Karpas-422 (cell line): ENCODE measurements at regions not wholly inside any gene's neighbourhood (a gene's known extent, or its start where the extent isn't known, plus 50 kb on each side); places are given as distances from the start of the nearest gene placed in this dataset.

Experiments
- DNase-seq: peaks from one replicate; pipeline ENCODE4 v3.0.0-alpha.2; 2015
- H2AFZ ChIP-seq: fragments of 200-600 bp; sonication (generic); 2 replicates; pipeline ENCODE4 v1.6.1; 2014; ENCODE audit warnings: antibody characterized with exemption, low read length, mixed read lengths
- H3K27ac ChIP-seq: fragments of 200-600 bp; sonication (generic); 2 replicates; pipeline ENCODE4 v1.5.1; 2014; ENCODE audit warnings: mild to moderate bottlenecking, low read length, moderate library complexity
- H3K27me3 ChIP-seq: fragments of 200-600 bp; sonication (generic); 2 replicates; pipeline ENCODE4 v1.6.1; 2014; ENCODE audit warnings: low read length, mixed read lengths
- H3K36me3 ChIP-seq: fragments of 200-600 bp; sonication (generic); 2 replicates; pipeline ENCODE4 v1.6.1; 2014; ENCODE audit warnings: low read length, mixed read lengths; ENCODE audit not compliant: insufficient read depth
- H3K4me1 ChIP-seq: fragments of 200-600 bp; sonication (generic); 2 replicates; pipeline ENCODE4 v1.6.1; 2014; ENCODE audit warnings: mild to moderate bottlenecking, low read length, mixed read lengths
- H3K4me2 ChIP-seq: fragments of 200-600 bp; sonication (generic); 2 replicates; pipeline ENCODE4 v1.6.1; 2014; ENCODE audit warnings: low read length, low read depth, mild to moderate bottlenecking; ENCODE audit not compliant: poor library complexity, severe bottlenecking
- H3K4me3 ChIP-seq: fragments of 200-600 bp; sonication (generic); 2 replicates; pipeline ENCODE4 v1.5.1; 2014; ENCODE audit warnings: mild to moderate bottlenecking, antibody characterized with exemption, low read length, mixed read lengths
- H3K79me2 ChIP-seq: fragments of 200-600 bp; sonication (generic); 2 replicates; pipeline ENCODE4 v1.6.1; 2014; ENCODE audit warnings: mild to moderate bottlenecking, low read length, mixed read lengths
- H3K9ac ChIP-seq: fragments of 200-600 bp; sonication (generic); 2 replicates; pipeline ENCODE4 v1.6.0; 2014; ENCODE audit warnings: low read length
- H3K9me2 ChIP-seq: fragments of 200-600 bp; sonication (generic), shearing (Covaris generic); replicated peaks from 2 replicates; pipeline ENCODE4 v1.6.0; 2014; ENCODE audit warnings: mild to moderate bottlenecking, low read length, moderate library complexity; ENCODE audit not compliant: insufficient read depth
- H3K9me3 ChIP-seq: fragments of 300-700, 200-600 bp; sonication (generic); 2 replicates; pipeline ENCODE4 v1.6.1; 2014; ENCODE audit warnings: low read length, mixed read lengths
- H4K20me1 ChIP-seq: fragments of 200-600 bp; sonication (generic); 2 replicates; pipeline ENCODE4 v1.6.1; 2014; ENCODE audit warnings: mild to moderate bottlenecking, antibody characterized with exemption, low read length, low read depth; ENCODE audit not compliant: insufficient read depth

GRCh38 chr2:19686439-19686838 is 215.3 kb downstream of the TTC32 start:
- Histone ChIP-seq H3K4me1 (no peaks in the 10 kb centered on the region), H3K36me3 (no peaks in the 10 kb centered on the region), H3K4me3 (no peak overlapping the region), H3K9me2 (no peaks in the 10 kb centered on the region), H3K4me2 (no peak overlapping the region), H3K9ac (no peak overlapping the region), H3K27ac (no peak overlapping the region), H2AFZ (no peak overlapping the region), H3K9me3 (no peaks in the 10 kb centered on the region), H3K27me3 (no peaks in the 10 kb centered on the region), H3K79me2 (no peaks in the 10 kb centered on the region), H4K20me1 (no peaks in the 10 kb centered on the region)
- DNase-seq: no peak

DNA sequence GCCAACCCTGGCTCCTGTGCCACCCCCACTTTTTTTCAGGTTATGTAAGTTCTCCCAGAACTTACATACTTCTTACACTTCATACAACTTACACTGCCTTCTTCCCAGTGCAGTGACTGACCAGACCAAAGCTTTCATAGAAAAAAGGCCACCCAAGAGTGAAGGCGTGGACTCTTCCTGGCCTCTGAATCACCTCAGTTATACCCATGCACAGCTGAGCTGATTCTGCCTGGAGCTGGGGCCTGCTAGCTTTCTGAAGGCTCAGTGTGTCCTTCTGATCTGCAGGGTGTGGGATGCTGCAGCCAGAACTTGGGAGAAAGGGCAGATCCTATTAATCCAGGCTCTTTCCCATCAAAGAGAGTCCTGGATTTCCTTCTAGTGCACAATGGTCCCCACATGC is 216.1 kb downstream of the TTC32 start:
- no peaks in the 10 kb centered on the region for H3K36me3 ChIP-seq
- no peaks in the 10 kb centered on the region for H3K79me2 ChIP-seq
- no peak for DNase-seq
- H3K9me3 ChIP-seq: no peaks in the 10 kb centered on the region
- no peaks in the 10 kb centered on the region for H3K4me1 ChIP-seq
- no peaks in the 10 kb centered on the region for H4K20me1 ChIP-seq
- H3K9me2 ChIP-seq: no peaks in the 10 kb centered on the region
- no peak overlapping the region for H2AFZ ChIP-seq
- no peaks in the 10 kb centered on the region for H3K27me3 ChIP-seq
- no peak overlapping the region for H3K4me3 ChIP-seq
- H3K27ac ChIP-seq: no peak overlapping the region
- H3K9ac ChIP-seq: no peak overlapping the region
- no peak overlapping the region for H3K4me2 ChIP-seq

- H3K4me1 ChIP-seq: no peaks in the 10 kb centered on the region
- no peak overlapping the region for H2AFZ ChIP-seq
- no peaks in the 10 kb centered on the region for H3K36me3 ChIP-seq
- no peak for DNase-seq
- no peaks in the 10 kb centered on the region for H3K79me2 ChIP-seq
- no peaks in the 10 kb centered on the region for H4K20me1 ChIP-seq
- no peak overlapping the region for H3K27ac ChIP-seq
- no peaks in the 10 kb centered on the region for H3K9me2 ChIP-seq
- H3K4me3 ChIP-seq: no peak overlapping the region
- no peak overlapping the region for H3K4me2 ChIP-seq
- H3K9ac ChIP-seq: no peak overlapping the region
- H3K9me3 ChIP-seq: no peaks in the 10 kb centered on the region
- H3K27me3 ChIP-seq: no peaks in the 10 kb centered on the region
Observed at GRCh38 chr2:19684516-19684915, 217.3 kb downstream of the TTC32 start.

DNA sequence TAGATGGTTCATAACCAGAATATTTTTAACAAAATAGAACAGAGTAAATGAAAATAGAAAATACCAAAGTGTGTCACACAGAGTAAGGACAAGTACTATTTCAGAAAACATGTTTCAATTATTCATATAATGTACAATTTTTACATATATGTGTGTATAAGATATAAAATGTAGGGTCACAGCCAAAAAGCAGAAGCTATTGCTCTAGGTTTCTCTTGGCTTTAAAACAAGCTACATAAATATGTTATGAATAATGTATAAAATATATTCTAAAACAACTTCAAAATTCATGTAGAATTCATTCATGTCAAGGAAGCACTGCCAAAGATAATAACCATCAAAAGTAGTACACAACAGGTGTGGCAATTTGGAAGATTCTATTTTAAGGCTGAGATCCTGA is 218.2 kb downstream of the TTC32 start:
- no peaks in the 10 kb centered on the region for H3K27me3 ChIP-seq
- no peak overlapping the region for H2AFZ ChIP-seq
- no peak overlapping the region for H3K27ac ChIP-seq
- H3K9ac ChIP-seq: no peak overlapping the region
- no peaks in the 10 kb centered on the region for H3K36me3 ChIP-seq
- no peaks in the 10 kb centered on the region for H3K4me1 ChIP-seq
- no peaks in the 10 kb centered on the region for H3K79me2 ChIP-seq
- no peak overlapping the region for H3K4me3 ChIP-seq
- no peaks in the 10 kb centered on the region for H3K9me3 ChIP-seq
- DNase-seq: no peak
- no peak overlapping the region for H3K4me2 ChIP-seq
- H4K20me1 ChIP-seq: no peaks in the 10 kb centered on the region
- H3K9me2 ChIP-seq: no peaks in the 10 kb centered on the region

GRCh38 chr2:19682493-19682892 is 219.3 kb downstream of the TTC32 start:
- H3K79me2 ChIP-seq: no peaks in the 10 kb centered on the region
- no peak overlapping the region for H2AFZ ChIP-seq
- H3K27ac ChIP-seq: no peak overlapping the region
- H3K4me3 ChIP-seq: no peak overlapping the region
- no peaks in the 10 kb centered on the region for H3K27me3 ChIP-seq
- no peaks in the 10 kb centered on the region for H3K36me3 ChIP-seq
- H3K4me1 ChIP-seq: no peaks in the 10 kb centered on the region
- H3K9me3 ChIP-seq: no peaks in the 10 kb centered on the region
- no peak overlapping the region for H3K4me2 ChIP-seq
- no peak overlapping the region for H3K9ac ChIP-seq
- no peaks in the 10 kb centered on the region for H4K20me1 ChIP-seq
- no peaks in the 10 kb centered on the region for H3K9me2 ChIP-seq
- DNase-seq: no peak

GRCh38 chr2:19677825-19678518 is 223.8 kb downstream of the TTC32 start:
- no peak overlapping the region for H2AFZ ChIP-seq
- no peak overlapping the region for H3K4me3 ChIP-seq
- H3K27me3 ChIP-seq: no peaks in the 10 kb centered on the region
- H3K4me1 ChIP-seq: no peaks in the 10 kb centered on the region
- no peaks in the 10 kb centered on the region for H4K20me1 ChIP-seq
- no peak overlapping the region for H3K9ac ChIP-seq
- no peaks in the 10 kb centered on the region for H3K36me3 ChIP-seq
- no peak overlapping the region for H3K4me2 ChIP-seq
- no peak for DNase-seq
- no peak overlapping the region for H3K27ac ChIP-seq
- no peaks in the 10 kb centered on the region for H3K79me2 ChIP-seq
- no peaks in the 10 kb centered on the region for H3K9me2 ChIP-seq
- no peaks in the 10 kb centered on the region for H3K9me3 ChIP-seq

DNA sequence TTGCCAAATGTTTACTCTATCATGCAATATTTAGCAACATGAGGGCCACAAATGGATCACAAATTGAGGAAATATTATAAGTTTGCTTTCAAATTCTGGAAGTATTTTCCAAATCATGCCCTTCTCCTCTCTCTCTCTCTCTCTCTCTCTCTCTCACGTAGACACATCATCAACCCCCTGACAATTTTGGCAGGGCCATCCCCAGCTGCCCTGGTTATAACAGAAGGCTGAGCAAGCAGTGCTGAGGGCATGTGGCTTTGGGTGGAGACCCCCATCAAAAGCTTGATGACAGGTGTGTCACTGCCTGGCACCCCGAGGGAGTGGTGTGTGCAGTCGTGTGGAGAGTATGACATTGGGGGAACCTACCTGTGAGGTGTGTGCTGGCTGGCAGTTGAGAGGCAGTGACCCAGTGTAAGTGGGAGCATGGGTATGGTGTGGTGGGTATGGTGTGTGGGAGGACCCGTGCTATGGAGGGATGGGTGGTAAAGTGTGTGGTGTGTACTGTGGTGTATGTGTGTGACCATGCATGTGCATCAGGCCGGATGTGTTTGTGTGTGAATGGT is 224.5 kb downstream of the TTC32 start:
- no peak overlapping the region for H3K9ac ChIP-seq
- H3K4me1 ChIP-seq: no peaks in the 10 kb centered on the region
- H2AFZ ChIP-seq: no peak overlapping the region
- no peak overlapping the region for H3K27ac ChIP-seq
- no peaks in the 10 kb centered on the region for H3K27me3 ChIP-seq
- H3K79me2 ChIP-seq: no peaks in the 10 kb centered on the region
- H3K36me3 ChIP-seq: no peaks in the 10 kb centered on the region
- H3K4me2 ChIP-seq: no peak overlapping the region
- no peak for DNase-seq
- H3K4me3 ChIP-seq: no peak overlapping the region
- H4K20me1 ChIP-seq: no peaks in the 10 kb centered on the region
- no peaks in the 10 kb centered on the region for H3K9me2 ChIP-seq
- H3K9me3 ChIP-seq: no peaks in the 10 kb centered on the region

GRCh38 chr2:19676770-19677169 is 225.0 kb downstream of the TTC32 start:
- Histone ChIP-seq H3K9me2 (no peaks in the 10 kb centered on the region), H3K79me2 (no peaks in the 10 kb centered on the region), H3K4me3 (no peak overlapping the region), H3K27me3 (no peaks in the 10 kb centered on the region), H3K27ac (no peak overlapping the region), H4K20me1 (no peaks in the 10 kb centered on the region), H2AFZ (no peak overlapping the region), H3K9me3 (no peaks in the 10 kb centered on the region), H3K4me1 (no peaks in the 10 kb centered on the region), H3K4me2 (no peak overlapping the region), H3K36me3 (no peaks in the 10 kb centered on the region), H3K9ac (no peak overlapping the region)
- peak; percentile 58 for DNase-seq
